ENCODE measurements at regions not wholly inside any gene's neighbourhood (a gene's known extent, or its start where the extent isn't known, plus 50 kb on each side); places are given as distances from the start of the nearest gene placed in this dataset.

- TF ChIP-seq EZH2 (IDR thresholded peaks at IDR 0.05; ENCODE audit: low read length, unreplicated experiment), result no peak
- TF ChIP-seq, protein P1, sequence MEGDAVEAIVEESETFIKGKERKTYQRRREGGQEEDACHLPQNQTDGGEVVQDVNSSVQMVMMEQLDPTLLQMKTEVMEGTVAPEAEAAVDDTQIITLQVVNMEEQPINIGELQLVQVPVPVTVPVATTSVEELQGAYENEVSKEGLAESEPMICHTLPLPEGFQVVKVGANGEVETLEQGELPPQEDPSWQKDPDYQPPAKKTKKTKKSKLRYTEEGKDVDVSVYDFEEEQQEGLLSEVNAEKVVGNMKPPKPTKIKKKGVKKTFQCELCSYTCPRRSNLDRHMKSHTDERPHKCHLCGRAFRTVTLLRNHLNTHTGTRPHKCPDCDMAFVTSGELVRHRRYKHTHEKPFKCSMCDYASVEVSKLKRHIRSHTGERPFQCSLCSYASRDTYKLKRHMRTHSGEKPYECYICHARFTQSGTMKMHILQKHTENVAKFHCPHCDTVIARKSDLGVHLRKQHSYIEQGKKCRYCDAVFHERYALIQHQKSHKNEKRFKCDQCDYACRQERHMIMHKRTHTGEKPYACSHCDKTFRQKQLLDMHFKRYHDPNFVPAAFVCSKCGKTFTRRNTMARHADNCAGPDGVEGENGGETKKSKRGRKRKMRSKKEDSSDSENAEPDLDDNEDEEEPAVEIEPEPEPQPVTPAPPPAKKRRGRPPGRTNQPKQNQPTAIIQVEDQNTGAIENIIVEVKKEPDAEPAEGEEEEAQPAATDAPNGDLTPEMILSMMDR (conservative IDR thresholded peaks at IDR 0.05; ENCODE audit: low read depth, low read length), result no peak
- no peak for TF ChIP-seq EZH2phosphoT487 (IDR thresholded peaks at IDR 0.05; ENCODE audit: borderline replicate concordance, low read length)
Measured at GRCh38 chr4:26003056-26003455, 89.0 kb downstream of the SMIM20 start.

Data from PC-3 (cell line).